Urinary bladder (tissue), 3 donors: ENCODE measurements at regions not wholly inside any gene's neighbourhood (a gene's known extent, or its start where the extent isn't known, plus 50 kb on each side); places are given as distances from the start of the nearest gene placed in this dataset.
"Not testable (repeated sequence)": the region's sequence is repeated elsewhere in the genome, so short reads cannot be mapped to it uniquely, and the experiment has no call there.

Experiments
- DNase-seq: peaks from one replicate; pipeline ENCODE4 v3.0.0-alpha.2; 2015; ENCODE audit errors: extremely low spot score
- H3K27ac ChIP-seq: one replicate; pipeline ENCODE4 v1.5.1; 2013; ENCODE audit warnings: low read depth, mild to moderate bottlenecking, moderate library complexity
- H3K36me3 ChIP-seq: one replicate; pipeline ENCODE4 v1.6.1; 2013; ENCODE audit warnings: mild to moderate bottlenecking, moderate library complexity; ENCODE audit not compliant: insufficient read depth
- H3K4me1 ChIP-seq: one replicate; pipeline ENCODE4 v1.6.1; 2013; ENCODE audit warnings: mild to moderate bottlenecking, moderate library complexity; ENCODE audit not compliant: insufficient read depth
- H3K4me3 ChIP-seq: one replicate; pipeline ENCODE4 v1.5.1; 2013; ENCODE audit warnings: low read depth, low read length
- WGBS: extraction: QIAGEN DNeasy Blood & Tissue Kit; methylation state at CpG from one replicate; pipeline ENCODE4 v1.1.7; 2013; 5-methylcytosine and 5-hydroxymethylcytosine counted together
- donor health status: healthy with polysubstance abuse.
- donor health status: healthy.

- H3K36me3 ChIP-seq, H3K4me3 ChIP-seq, H3K27ac ChIP-seq, H3K4me1 ChIP-seq, DNase-seq: not testable (repeated sequence)
- WGBS: 53% methylated on average over 4 of the region's 11 CpGs
Measured at GRCh38 chr2:111407632-111408194, 287.0 kb downstream of the BCL2L11 start.

- not testable (repeated sequence) for DNase-seq, H3K27ac ChIP-seq, H3K4me1 ChIP-seq, H3K4me3 ChIP-seq, H3K36me3 ChIP-seq
- 92% methylated on average over 7 of the region's 10 CpGs for WGBS
Measured at GRCh38 chr2:111410868-111411406, 290.2 kb downstream of the BCL2L11 start.

- WGBS: 93% methylated on average over 13 of the region's 18 CpGs
- H3K4me3 ChIP-seq, H3K36me3 ChIP-seq, H3K4me1 ChIP-seq, H3K27ac ChIP-seq, DNase-seq: not testable (repeated sequence)
Measured at GRCh38 chr2:111411867-111412681, 291.4 kb downstream of the BCL2L11 start.

- not testable (repeated sequence) for H3K4me1 ChIP-seq, H3K4me3 ChIP-seq, H3K27ac ChIP-seq, H3K36me3 ChIP-seq, DNase-seq
- WGBS: 86% methylated on average over 12 of the region's 12 CpGs
Measured at GRCh38 chr2:111412841-111413650, 292.3 kb downstream of the BCL2L11 start.

GRCh38 chr2:111413950-111414349 lies 293.2 kb downstream of the BCL2L11 start:
- H3K4me3 ChIP-seq, H3K36me3 ChIP-seq, DNase-seq, H3K27ac ChIP-seq, H3K4me1 ChIP-seq: not testable (repeated sequence)
- 85% methylated on average over 5 of the region's 5 CpGs for WGBS

GRCh38 chr2:111415765-111416743 lies 295.3 kb downstream of the BCL2L11 start:
- not testable (repeated sequence) for H3K4me1 ChIP-seq, DNase-seq, H3K4me3 ChIP-seq, H3K27ac ChIP-seq, H3K36me3 ChIP-seq
- WGBS: 52% methylated on average over 14 of the region's 24 CpGs

GRCh38 chr2:111417026-111417425 lies 296.3 kb downstream of the BCL2L11 start:
- H3K36me3 ChIP-seq, H3K4me3 ChIP-seq, H3K4me1 ChIP-seq, DNase-seq, H3K27ac ChIP-seq: not testable (repeated sequence)

GRCh38 chr2:111418091-111418875 lies 297.6 kb downstream of the BCL2L11 start:
- DNase-seq, H3K4me1 ChIP-seq, H3K27ac ChIP-seq, H3K36me3 ChIP-seq, H3K4me3 ChIP-seq: not testable (repeated sequence)
- 69% methylated on average over 2 of the region's 6 CpGs for WGBS

- H3K27ac ChIP-seq, H3K4me1 ChIP-seq, DNase-seq, H3K4me3 ChIP-seq, H3K36me3 ChIP-seq: not testable (repeated sequence)
- 91% methylated on average over 4 of the region's 6 CpGs for WGBS
Measured at GRCh38 chr2:111420074-111420473, 299.4 kb downstream of the BCL2L11 start.

- H3K4me3 ChIP-seq, DNase-seq, H3K4me1 ChIP-seq, H3K36me3 ChIP-seq, H3K27ac ChIP-seq: not testable (repeated sequence)
- WGBS: 92% methylated on average over 3 of the region's 3 CpGs
Measured at GRCh38 chr2:111420835-111421234, 300.1 kb downstream of the BCL2L11 start.

GRCh38 chr2:111421949-111422348 lies 301.2 kb downstream of the BCL2L11 start:
- H3K36me3 ChIP-seq, H3K4me1 ChIP-seq, DNase-seq, H3K27ac ChIP-seq, H3K4me3 ChIP-seq: not testable (repeated sequence)
- WGBS: 98% methylated on average over 4 of the region's 6 CpGs

- H3K4me3 ChIP-seq, H3K4me1 ChIP-seq, H3K36me3 ChIP-seq, DNase-seq, H3K27ac ChIP-seq: not testable (repeated sequence)
- 91% methylated on average over 7 of the region's 7 CpGs for WGBS
Measured at GRCh38 chr2:111422562-111422961, 301.8 kb downstream of the BCL2L11 start.
